Stomach (tissue), 8 donors: ENCODE measurements at regions not wholly inside any gene's neighbourhood (a gene's known extent, or its start where the extent isn't known, plus 50 kb on each side); places are given as distances from the start of the nearest gene placed in this dataset.

ENCODE experiments used
- DNase-seq, 2 donors: peaks; one replicate each; pipeline versions ENCODE4 v3.0.0 to v3.0.0-alpha.2; 2013 to 2019
- H3K27ac ChIP-seq, 5 donors: fragments of 200-600 bp in 4 of 5; sonication (generic) in 4 of 5; one replicate each; pipeline ENCODE4 v1.5.1; 2013 to 2019; ENCODE audit warnings: mild to moderate bottlenecking in 1 of 5, moderate library complexity in 1 of 5
- H3K27me3 ChIP-seq, 3 donors: fragments of 200-600 bp; sonication (generic); one replicate each; pipeline ENCODE4 v1.5.1; 2017 to 2019; ENCODE audit warnings: mixed run types in 1 of 3
- H3K36me3 ChIP-seq, 4 donors: fragments of 200-600 bp; sonication (generic); 1 replicate in 3 of 4; 2 replicates in 1 of 4; pipeline ENCODE4 v1.5.1; 2016 to 2019
- H3K4me1 ChIP-seq, 4 donors: fragments of 200-600 bp; sonication (generic); one replicate each; pipeline ENCODE4 v1.5.1; 2016 to 2019
- H3K4me3 ChIP-seq, 4 donors: fragments of 200-600 bp; sonication (generic) in 3 of 4; one replicate each; pipeline ENCODE4 v1.5.1; 2016 to 2019; ENCODE audit warnings: mild to moderate bottlenecking in 1 of 4
- H3K9me3 ChIP-seq, 4 donors: fragments of 200-600 bp; sonication (generic); one replicate each; pipeline ENCODE4 v1.5.1; 2016 to 2019
- CTCF ChIP-seq, 7 experiments: fragments of 450-650 bp in 4 of 7; fragments of 200-600 bp in 3 of 7; sonication (generic) in 3 of 7; IDR thresholded peaks; one replicate each; pipeline ENCODE4 v1.5.1; 2016 to 2019; ENCODE audit warnings: antibody characterized with exemption in 7 of 7, control low read depth in 2 of 7, mild to moderate bottlenecking in 1 of 7
- EP300 ChIP-seq: sonication (generic); formaldehyde crosslinking; IDR thresholded peaks from one replicate; pipeline ENCODE4 v1.6.1; 2017; ENCODE audit warnings: antibody characterized with exemption
- POLR2A ChIP-seq, 4 donors: fragments of 450-650 bp; IDR thresholded peaks; one replicate each; pipeline ENCODE4 v1.6.1; 2016; ENCODE audit warnings: antibody characterized with exemption in 4 of 4, control low read depth in 2 of 4, mild to moderate bottlenecking in 1 of 4, moderate library complexity in 1 of 4
- POLR2AphosphoS5 ChIP-seq, 3 donors: sonication (generic); formaldehyde crosslinking; IDR thresholded peaks; one replicate each; pipeline ENCODE4 v1.6.1; 2016; ENCODE audit warnings: antibody characterized with exemption in 3 of 3
- WGBS, 5 donors: extraction: QIAGEN DNeasy Blood & Tissue Kit in 3 of 5; methylation state at CpG; one replicate each; pipeline versions ENCODE4 v1.1.5 to v1.1.7; 2013 to 2018; 5-methylcytosine and 5-hydroxymethylcytosine counted together
- intact Hi-C: fragments of 100-400 bp; cut with DNase I; formaldehyde crosslinking; loops from one replicate; pipeline ENCODE4 v1.15.1; 2023; ENCODE audit warnings: low total_unique reads
- donor health status: healthy with polysubstance abuse.
- donor health status: Bipolar disorder and iron deficiency.
- donor health status: healthy.

GRCh38 chr14:43165651-43166050 lies 1341.4 kb downstream of the FSCB start:
- Histone ChIP-seq H3K27ac (no peak overlapping the region), H3K4me3 (no peak overlapping the region), H3K4me1 (no peaks in the 10 kb centered on the region), H3K9me3 (no peaks in the 10 kb centered on the region), H3K27me3 (no peaks in the 10 kb centered on the region), H3K36me3 (no peaks in the 10 kb centered on the region)
- TF ChIP-seq CTCF (IDR thresholded peaks at IDR 0.05): no peak
- TF ChIP-seq EP300: no peak
- no peak for TF ChIP-seq POLR2A (IDR thresholded peaks at IDR 0.05)
- no peak for TF ChIP-seq POLR2AphosphoS5 (IDR thresholded peaks at IDR 0.05)
- no peak for DNase-seq
- intact Hi-C loops: no loop called here
- 25 to 58% (median 39%) methylated on average over 2 of the region's 2 CpGs for WGBS, 5 donors

- no peaks in the 10 kb centered on the region for H3K36me3 ChIP-seq
- H3K9me3 ChIP-seq: no peaks in the 10 kb centered on the region
- TF ChIP-seq EP300: no peak
- TF ChIP-seq CTCF (IDR thresholded peaks at IDR 0.05): no peak
- no peak for TF ChIP-seq POLR2A (IDR thresholded peaks at IDR 0.05)
- TF ChIP-seq POLR2AphosphoS5 (IDR thresholded peaks at IDR 0.05): no peak
- H3K27ac ChIP-seq: no peak overlapping the region
- no peaks in the 10 kb centered on the region for H3K4me1 ChIP-seq
- WGBS, 5 donors: 69 to 77% (median 73%) methylated on average over 3 of the region's 3 CpGs
- no peak for DNase-seq
- intact Hi-C loops: no loop called here
- H3K27me3 ChIP-seq: no peaks in the 10 kb centered on the region
- no peak overlapping the region for H3K4me3 ChIP-seq
Observed at GRCh38 chr14:43161477-43161876, 1345.6 kb downstream of the FSCB start.

GRCh38 chr14:43157661-43158060 lies 1349.4 kb downstream of the FSCB start:
- H3K4me3 ChIP-seq: no peak overlapping the region
- no peak overlapping the region for H3K27ac ChIP-seq
- H3K27me3 ChIP-seq: no peaks in the 10 kb centered on the region
- 79 to 86% (median 84%) methylated on average over 2 of the region's 2 CpGs for WGBS, 5 donors
- no peaks in the 10 kb centered on the region for H3K4me1 ChIP-seq
- no peak for DNase-seq
- H3K9me3 ChIP-seq: no peaks in the 10 kb centered on the region
- intact Hi-C loops: no loop called here
- no peaks in the 10 kb centered on the region for H3K36me3 ChIP-seq
- TF ChIP-seq POLR2AphosphoS5 (IDR thresholded peaks at IDR 0.05) (no peak), CTCF (IDR thresholded peaks at IDR 0.05) (no peak), EP300 (no peak), POLR2A (IDR thresholded peaks at IDR 0.05) (no peak)

GRCh38 chr14:43155924-43156323 lies 1351.2 kb downstream of the FSCB start:
- no peak overlapping the region for H3K27ac ChIP-seq
- no peak overlapping the region for H3K4me3 ChIP-seq
- H3K9me3 ChIP-seq: no peaks in the 10 kb centered on the region
- H3K27me3 ChIP-seq: no peaks in the 10 kb centered on the region
- intact Hi-C loops: no loop called here
- WGBS, 5 donors: 77 to 89% (median 85%) methylated on average over 2 of the region's 2 CpGs
- DNase-seq: no peak
- TF ChIP-seq POLR2A (IDR thresholded peaks at IDR 0.05) (no peak), CTCF (IDR thresholded peaks at IDR 0.05) (no peak), EP300 (no peak), POLR2AphosphoS5 (IDR thresholded peaks at IDR 0.05) (no peak)
- H3K36me3 ChIP-seq: no peaks in the 10 kb centered on the region
- H3K4me1 ChIP-seq: no peaks in the 10 kb centered on the region
